A549 (cell line): ENCODE measurements at regions not wholly inside any gene's neighbourhood (a gene's known extent, or its start where the extent isn't known, plus 50 kb on each side); places are given as distances from the start of the nearest gene placed in this dataset.

Experiments
- CEBPB ChIP-seq, 2 experiments: fragments of >200 bp in 1 of 2; sonication (Bioruptor Twin) in 1 of 2; formaldehyde crosslinking in 1 of 2; IDR thresholded peaks; 2 replicates each; pipeline ENCODE4 v1.6.1; 2012 to 2016
- ESRRA ChIP-seq: fragments of 150-350 bp; IDR thresholded peaks from 2 replicates; pipeline ENCODE4 v1.6.1; 2014; ENCODE audit warnings: mild to moderate bottlenecking, low read length, borderline replicate concordance
- HDAC2 ChIP-seq: fragments of 200-600 bp; sonication (generic); IDR thresholded peaks from 2 replicates; pipeline ENCODE4 v1.6.1; 2016
- POLR2A ChIP-seq: IDR thresholded peaks from 2 replicates; pipeline ENCODE4 v1.6.1; 2012; ENCODE audit warnings: mild to moderate bottlenecking, low read length
- POLR2AphosphoS2 ChIP-seq: conservative IDR thresholded peaks from 2 replicates; pipeline ENCODE4 v1.6.1; 2012; ENCODE audit warnings: low read length, improper control_type of control experiment, inconsistent platforms
- RNF2 ChIP-seq: fragments of 200-600 bp; sonication (generic); IDR thresholded peaks from 2 replicates; pipeline ENCODE4 v1.6.1; 2016; ENCODE audit warnings: low read depth, mild to moderate bottlenecking, antibody characterized with exemption, moderate library complexity, borderline replicate concordance
- TF ChIP-seq, protein P1 (sequence below): fragments of >200 bp; sonication (Bioruptor Twin); formaldehyde crosslinking; IDR thresholded peaks from 3 replicates; pipeline ENCODE4 v1.5.1; 2016

- TF ChIP-seq POLR2A: no peak
- TF ChIP-seq RNF2: no peak
- TF ChIP-seq, protein P1, sequence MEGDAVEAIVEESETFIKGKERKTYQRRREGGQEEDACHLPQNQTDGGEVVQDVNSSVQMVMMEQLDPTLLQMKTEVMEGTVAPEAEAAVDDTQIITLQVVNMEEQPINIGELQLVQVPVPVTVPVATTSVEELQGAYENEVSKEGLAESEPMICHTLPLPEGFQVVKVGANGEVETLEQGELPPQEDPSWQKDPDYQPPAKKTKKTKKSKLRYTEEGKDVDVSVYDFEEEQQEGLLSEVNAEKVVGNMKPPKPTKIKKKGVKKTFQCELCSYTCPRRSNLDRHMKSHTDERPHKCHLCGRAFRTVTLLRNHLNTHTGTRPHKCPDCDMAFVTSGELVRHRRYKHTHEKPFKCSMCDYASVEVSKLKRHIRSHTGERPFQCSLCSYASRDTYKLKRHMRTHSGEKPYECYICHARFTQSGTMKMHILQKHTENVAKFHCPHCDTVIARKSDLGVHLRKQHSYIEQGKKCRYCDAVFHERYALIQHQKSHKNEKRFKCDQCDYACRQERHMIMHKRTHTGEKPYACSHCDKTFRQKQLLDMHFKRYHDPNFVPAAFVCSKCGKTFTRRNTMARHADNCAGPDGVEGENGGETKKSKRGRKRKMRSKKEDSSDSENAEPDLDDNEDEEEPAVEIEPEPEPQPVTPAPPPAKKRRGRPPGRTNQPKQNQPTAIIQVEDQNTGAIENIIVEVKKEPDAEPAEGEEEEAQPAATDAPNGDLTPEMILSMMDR: no peak
- no peak for TF ChIP-seq POLR2AphosphoS2
- no peak for TF ChIP-seq HDAC2
- no peak for TF ChIP-seq ESRRA
- no peak for TF ChIP-seq CEBPB (IDR thresholded peaks at IDR 0.05)
Measured at GRCh38 chr3:102265720-102266119, 169.1 kb upstream of the ZPLD1 start.
